Smooth muscle cell (in vitro differentiated cells): ENCODE measurements at regions not wholly inside any gene's neighbourhood (a gene's known extent, or its start where the extent isn't known, plus 50 kb on each side); places are given as distances from the start of the nearest gene placed in this dataset.

Experiments
- DNase-seq: peaks from one replicate; lab custom pipeline; 2025; ENCODE audit not compliant: unreplicated experiment; lab: John Stamatoyannopoulos, UW
- H2AFZ ChIP-seq: fragments of 200-600 bp; sonication (generic); 2 replicates; pipeline ENCODE4 v1.6.0; 2016; ENCODE audit warnings: antibody characterized with exemption, low read depth, mild to moderate bottlenecking
- H3F3A ChIP-seq: fragments of 200-600 bp; sonication (generic); 2 replicates; pipeline ENCODE4 v1.6.0; 2017; ENCODE audit warnings: antibody characterized with exemption, low read depth
- H3K27ac ChIP-seq: fragments of 200-600 bp; sonication (generic); 2 replicates; pipeline ENCODE4 v1.5.1; 2016; ENCODE audit warnings: low read depth, mild to moderate bottlenecking
- H3K27me3 ChIP-seq: fragments of 200-600 bp; sonication (generic); 2 replicates; pipeline ENCODE4 v1.6.1; 2016; ENCODE audit warnings: low read depth, mild to moderate bottlenecking
- H3K36me3 ChIP-seq: fragments of 200-600 bp; sonication (generic); 2 replicates; pipeline ENCODE4 v1.5.1; 2016; ENCODE audit warnings: low read depth
- H3K4me1 ChIP-seq: fragments of 200-600 bp; sonication (generic); 2 replicates; pipeline ENCODE4 v1.5.1; 2016; ENCODE audit warnings: low read depth
- H3K4me2 ChIP-seq: fragments of 200-600 bp; sonication (generic); 2 replicates; pipeline ENCODE4 v1.6.0; 2016; ENCODE audit warnings: mild to moderate bottlenecking
- H3K4me3 ChIP-seq: fragments of 200-600 bp; sonication (generic); 2 replicates; pipeline ENCODE4 v1.5.1; 2016; ENCODE audit warnings: mild to moderate bottlenecking
- H3K79me2 ChIP-seq: fragments of 200-600 bp; sonication (generic); 2 replicates; pipeline ENCODE4 v1.6.0; 2016; ENCODE audit warnings: low read depth, mild to moderate bottlenecking
- H3K9ac ChIP-seq: fragments of 200-600 bp; sonication (generic); 2 replicates; pipeline ENCODE4 v1.6.0; 2016; ENCODE audit warnings: low read depth
- H3K9me3 ChIP-seq: fragments of 200-600 bp; sonication (generic); replicated peaks from 2 replicates; pipeline ENCODE4 v1.5.1; 2016; ENCODE audit warnings: low read depth
- H4K20me1 ChIP-seq: fragments of 200-600 bp; sonication (generic); 2 replicates; pipeline ENCODE4 v1.6.0; 2016; ENCODE audit warnings: low read depth
- CTCF ChIP-seq: fragments of 200-600 bp; sonication (generic); IDR thresholded peaks from 2 replicates; pipeline ENCODE4 v1.5.1; 2017; ENCODE audit warnings: borderline replicate concordance, mild to moderate bottlenecking, antibody characterized with exemption; ENCODE audit not compliant: insufficient read depth, poor library complexity, severe bottlenecking
- WGBS: methylation state at CpG from one replicate; pipeline ENCODE4 v1.1.7; 2016; ENCODE audit warnings: low lambda C conversion rate; 5-methylcytosine and 5-hydroxymethylcytosine counted together

GRCh38 chr16:5575121-5575520 lies 477.5 kb upstream of the EEF2KMT start:
- Histone ChIP-seq H3K9ac (no peak overlapping the region), H4K20me1 (no peaks in the 10 kb centered on the region), H3K4me1 (no peaks in the 10 kb centered on the region), H3K27me3 (peaks cover 27% of the 10 kb centered on the region), H3K4me2 (no peak overlapping the region), H3K4me3 (no peak overlapping the region), H3K27ac (no peak overlapping the region), H3K9me3 (no peaks in the 10 kb centered on the region), H3K79me2 (no peaks in the 10 kb centered on the region), H3F3A (no peaks in the 10 kb centered on the region), H3K36me3 (no peaks in the 10 kb centered on the region), H2AFZ (no peak overlapping the region)
- WGBS = 92% methylated on average over 6 of the region's 6 CpGs
- no peak for TF ChIP-seq CTCF
- no peak for DNase-seq

GRCh38 chr16:5572056-5572455 lies 474.5 kb upstream of the EEF2KMT start:
- Histone ChIP-seq H3K79me2 (no peaks in the 10 kb centered on the region), H3K9ac (no peak overlapping the region), H4K20me1 (no peaks in the 10 kb centered on the region), H3K27ac (no peak overlapping the region), H3K36me3 (no peaks in the 10 kb centered on the region), H3K4me2 (no peak overlapping the region), H2AFZ (no peak overlapping the region), H3K9me3 (no peaks in the 10 kb centered on the region), H3K4me1 (no peaks in the 10 kb centered on the region), H3K4me3 (no peak overlapping the region), H3K27me3 (peaks cover 14% of the 10 kb centered on the region), H3F3A (no peaks in the 10 kb centered on the region)
- WGBS = 72% methylated on average over 2 of the region's 2 CpGs
- TF ChIP-seq CTCF = no peak
- DNase-seq = no peak

GRCh38 chr16:5571446-5571845 lies 473.9 kb upstream of the EEF2KMT start:
- H3K36me3 ChIP-seq = no peaks in the 10 kb centered on the region
- TF ChIP-seq CTCF = no peak
- no peaks in the 10 kb centered on the region for H3K9me3 ChIP-seq
- 88% methylated on average over 8 of the region's 8 CpGs for WGBS
- H2AFZ ChIP-seq = no peak overlapping the region
- no peaks in the 10 kb centered on the region for H4K20me1 ChIP-seq
- no peaks in the 10 kb centered on the region for H3K79me2 ChIP-seq
- no peak overlapping the region for H3K4me3 ChIP-seq
- DNase-seq = no peak
- peaks cover 8% of the 10 kb centered on the region for H3K27me3 ChIP-seq
- no peaks in the 10 kb centered on the region for H3K4me1 ChIP-seq
- H3K27ac ChIP-seq = no peak overlapping the region
- H3K4me2 ChIP-seq = no peak overlapping the region
- H3F3A ChIP-seq = no peaks in the 10 kb centered on the region
- H3K9ac ChIP-seq = no peak overlapping the region

- Histone ChIP-seq H3K79me2 (no peaks in the 10 kb centered on the region), H3K27me3 (peaks cover 5% of the 10 kb centered on the region), H3K9ac (no peak overlapping the region), H3K9me3 (no peaks in the 10 kb centered on the region), H3K4me3 (no peak overlapping the region), H3K4me2 (no peak overlapping the region), H3K36me3 (no peaks in the 10 kb centered on the region), H2AFZ (no peak overlapping the region), H3K27ac (no peak overlapping the region), H4K20me1 (no peaks in the 10 kb centered on the region), H3K4me1 (no peaks in the 10 kb centered on the region), H3F3A (no peaks in the 10 kb centered on the region)
- WGBS = 87% methylated on average over 6 of the region's 6 CpGs
- no peak for TF ChIP-seq CTCF
- no peak for DNase-seq
Measured at GRCh38 chr16:5561800-5562199, 464.2 kb upstream of the EEF2KMT start.
